ENCODE measurements at regions not wholly inside any gene's neighbourhood (a gene's known extent, or its start where the extent isn't known, plus 50 kb on each side); places are given as distances from the start of the nearest gene placed in this dataset.

DNA sequence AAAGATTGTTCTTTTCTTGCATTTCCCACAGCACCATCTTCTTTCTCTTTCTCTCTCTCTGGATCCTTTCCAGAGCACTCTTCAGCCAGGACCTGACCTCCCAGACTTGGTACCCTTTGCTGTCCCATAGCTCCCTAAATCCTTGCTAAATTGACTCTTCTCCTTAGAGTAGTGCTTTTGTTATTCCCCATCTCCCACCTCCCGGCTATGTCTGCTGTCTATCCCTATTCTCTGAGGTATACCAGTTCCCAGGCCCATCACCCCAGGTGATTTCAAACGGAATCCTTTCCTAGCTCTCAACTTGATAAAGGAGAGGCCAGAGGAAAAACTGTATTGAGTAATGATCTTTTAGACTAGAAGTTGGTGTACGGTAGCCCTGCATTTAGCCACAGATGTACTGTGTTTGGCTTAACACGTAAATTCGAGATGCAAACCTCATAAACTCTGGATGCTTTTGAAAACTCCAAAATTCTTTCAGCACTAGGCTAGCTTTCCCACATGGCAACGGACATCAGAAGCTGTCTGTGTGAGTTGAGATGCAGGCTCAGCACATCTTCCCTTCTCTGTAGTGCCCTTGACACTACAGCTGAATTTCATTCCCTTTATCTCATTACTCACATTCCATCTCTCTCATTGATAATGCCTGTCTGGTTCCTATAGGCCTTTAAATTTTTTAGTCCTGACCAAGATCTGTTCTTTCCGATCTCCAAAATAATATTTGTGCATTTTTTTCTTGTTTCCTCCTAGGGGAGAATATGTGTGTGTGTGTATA is 320.8 kb upstream of the ITGA1 start:
- TF ChIP-seq CTCF (conservative IDR thresholded peaks at IDR 0.05), result no peak
- Histone ChIP-seq H3K9me3 (ENCODE audit: control insufficient read depth, low read length) (no peaks in the 10 kb centered on the region), H3K9ac (ENCODE audit: extremely low read depth, low read length, poor library complexity, severe bottlenecking) (no peak overlapping the region), H3K27me3 (ENCODE audit: control insufficient read depth, insufficient read depth, low read length, poor library complexity, severe bottlenecking) (no peaks in the 10 kb centered on the region), H3K4me3 (ENCODE audit: low read length) (no peak overlapping the region), H3K27ac (ENCODE audit: low read depth, low read length) (no peak overlapping the region), H3K36me3 (ENCODE audit: control insufficient read depth, insufficient read depth, low read length) (no peaks in the 10 kb centered on the region), H3K4me1 (ENCODE audit: control insufficient read depth, insufficient read depth, low read length) (no peaks in the 10 kb centered on the region)
- Mint-ChIP-seq H3K27ac (no peak overlapping the region), H3K36me3 (ENCODE audit: low read depth) (no peaks in the 10 kb centered on the region), H3K27me3 (ENCODE audit: insufficient read depth) (no peaks in the 10 kb centered on the region), H3K4me3 (no peak overlapping the region), H3K9me3 (no peaks in the 10 kb centered on the region), H3K4me1 (no peaks in the 10 kb centered on the region)
- 87 to 92% methylated on average over 3 to 6 of the region's 7 CpGs for WGBS, 2 experiments (ENCODE audit: insufficient coverage in 1 of 2, insufficient read length in 1 of 2)
- no peak for DNase-seq

- no peak for TF ChIP-seq CTCF (conservative IDR thresholded peaks at IDR 0.05)
- Mint-ChIP-seq H3K9me3 (no peaks in the 10 kb centered on the region), H3K27ac (no peak overlapping the region), H3K4me1 (no peaks in the 10 kb centered on the region), H3K4me3 (no peak overlapping the region), H3K36me3 (ENCODE audit: low read depth) (no peaks in the 10 kb centered on the region), H3K27me3 (ENCODE audit: insufficient read depth) (no peaks in the 10 kb centered on the region)
- Histone ChIP-seq H3K36me3 (ENCODE audit: control insufficient read depth, insufficient read depth, low read length) (no peaks in the 10 kb centered on the region), H3K4me3 (ENCODE audit: low read length) (no peak overlapping the region), H3K9ac (ENCODE audit: extremely low read depth, low read length, poor library complexity, severe bottlenecking) (no peak overlapping the region), H3K4me1 (ENCODE audit: control insufficient read depth, insufficient read depth, low read length) (no peaks in the 10 kb centered on the region), H3K27ac (ENCODE audit: low read depth, low read length) (no peak overlapping the region), H3K27me3 (ENCODE audit: control insufficient read depth, insufficient read depth, low read length, poor library complexity, severe bottlenecking) (no peaks in the 10 kb centered on the region), H3K9me3 (ENCODE audit: control insufficient read depth, low read length) (no peaks in the 10 kb centered on the region)
- WGBS, 2 experiments (ENCODE audit: insufficient coverage in 1 of 2, insufficient read length in 1 of 2), result 89% methylated on average over 1 of the region's 1 CpG; no CpG with 5 or more reads in 1 of the 2 experiments
- no peak for DNase-seq
Measured at GRCh38 chr5:52468976-52469375, 318.7 kb upstream of the ITGA1 start.

GRCh38 chr5:52469420-52469819 is 318.3 kb upstream of the ITGA1 start:
- H3K36me3 Mint-ChIP-seq (ENCODE audit: low read depth), result no peaks in the 10 kb centered on the region
- H3K9me3 ChIP-seq (ENCODE audit: control insufficient read depth, low read length), result no peaks in the 10 kb centered on the region
- no peaks in the 10 kb centered on the region for H3K36me3 ChIP-seq (ENCODE audit: control insufficient read depth, insufficient read depth, low read length)
- no peak for TF ChIP-seq CTCF (conservative IDR thresholded peaks at IDR 0.05)
- no peak overlapping the region for H3K27ac Mint-ChIP-seq
- no peak overlapping the region for H3K4me3 ChIP-seq (ENCODE audit: low read length)
- H3K4me1 ChIP-seq (ENCODE audit: control insufficient read depth, insufficient read depth, low read length), result no peaks in the 10 kb centered on the region
- 96 to 97% methylated on average over 5 of the region's 5 CpGs for WGBS, 2 experiments (ENCODE audit: insufficient coverage in 1 of 2, insufficient read length in 1 of 2)
- H3K4me3 Mint-ChIP-seq, result no peak overlapping the region
- no peak overlapping the region for H3K9ac ChIP-seq (ENCODE audit: extremely low read depth, low read length, poor library complexity, severe bottlenecking)
- no peaks in the 10 kb centered on the region for H3K27me3 ChIP-seq (ENCODE audit: control insufficient read depth, insufficient read depth, low read length, poor library complexity, severe bottlenecking)
- no peaks in the 10 kb centered on the region for H3K9me3 Mint-ChIP-seq
- H3K4me1 Mint-ChIP-seq, result no peaks in the 10 kb centered on the region
- no peak overlapping the region for H3K27ac ChIP-seq (ENCODE audit: low read depth, low read length)
- H3K27me3 Mint-ChIP-seq (ENCODE audit: insufficient read depth), result no peaks in the 10 kb centered on the region
- DNase-seq, result no peak
